Progenitor cell of endocrine pancreas (in vitro differentiated cells): ENCODE measurements at regions not wholly inside any gene's neighbourhood (a gene's known extent, or its start where the extent isn't known, plus 50 kb on each side); places are given as distances from the start of the nearest gene placed in this dataset.

ENCODE experiments used
- DNase-seq: peaks from one replicate; pipeline ENCODE4 v3.0.0; 2021; ENCODE audit warnings: low spot score; ENCODE audit not compliant: unreplicated experiment
- H3K27ac Mint-ChIP-seq: 2 replicates; pipeline ENCODE4 v1.8.0; 2021; ENCODE audit warnings: mild to moderate bottlenecking, moderate library complexity, mixed read lengths
- H3K27me3 Mint-ChIP-seq: 2 replicates; pipeline ENCODE4 v1.8.0; 2021; ENCODE audit warnings: mixed read lengths
- H3K36me3 Mint-ChIP-seq: 2 replicates; pipeline ENCODE4 v1.8.0; 2022; ENCODE audit warnings: mixed read lengths; ENCODE audit not compliant: insufficient read depth
- H3K4me1 Mint-ChIP-seq: 2 replicates; pipeline ENCODE4 v1.8.0; 2021; ENCODE audit warnings: low read depth, mixed read lengths
- H3K4me3 Mint-ChIP-seq: 2 replicates; pipeline ENCODE4 v1.8.0; 2021; ENCODE audit warnings: low read depth, mild to moderate bottlenecking, moderate library complexity, mixed read lengths
- H3K9me3 Mint-ChIP-seq: 2 replicates; pipeline ENCODE4 v1.8.0; 2021; ENCODE audit warnings: low read depth, mixed read lengths
- CTCF ChIP-seq: fragments of 200-600 bp; sonication (generic); IDR thresholded peaks from one replicate; pipeline ENCODE4 v1.5.0; 2021; ENCODE audit warnings: antibody characterized with exemption, mild to moderate bottlenecking; ENCODE audit not compliant: unreplicated experiment

- H3K27ac Mint-ChIP-seq = no peak overlapping the region
- TF ChIP-seq CTCF = no peak
- H3K9me3 Mint-ChIP-seq = peaks cover 3% of the 10 kb centered on the region
- H3K4me1 Mint-ChIP-seq = no peaks in the 10 kb centered on the region
- H3K27me3 Mint-ChIP-seq = no peaks in the 10 kb centered on the region
- no peak overlapping the region for H3K4me3 Mint-ChIP-seq
- H3K36me3 Mint-ChIP-seq = no peaks in the 10 kb centered on the region
- no peak for DNase-seq
Measured at GRCh38 chr1:67616394-67616985, 68.5 kb upstream of the GADD45A start.

GRCh38 chr1:67618285-67619018, 66.5 kb upstream of the GADD45A start:
- H3K27me3 Mint-ChIP-seq = no peaks in the 10 kb centered on the region

GRCh38 chr1:67619080-67619479, 65.9 kb upstream of the GADD45A start:
- no peak overlapping the region for H3K4me3 Mint-ChIP-seq
- no peak for TF ChIP-seq CTCF

More at GRCh38 chr1:67618285-67619018, 66.5 kb upstream of the GADD45A start:
- Mint-ChIP-seq H3K4me3 (no peak overlapping the region), H3K27ac (no peak overlapping the region), H3K4me1 (no peaks in the 10 kb centered on the region), H3K36me3 (no peaks in the 10 kb centered on the region), H3K9me3 (peaks cover 3% of the 10 kb centered on the region)
- no peak for DNase-seq
- no peak for TF ChIP-seq CTCF

GRCh38 chr1:67623906-67624305, 61.1 kb upstream of the GADD45A start:
- Mint-ChIP-seq H3K9me3 (peaks cover 4% of the 10 kb centered on the region), H3K4me1 (no peaks in the 10 kb centered on the region), H3K27me3 (peaks cover 4% of the 10 kb centered on the region), H3K27ac (no peak overlapping the region), H3K36me3 (no peaks in the 10 kb centered on the region), H3K4me3 (no peak overlapping the region)
- no peak for TF ChIP-seq CTCF
- DNase-seq = no peak

More at GRCh38 chr1:67619080-67619479, 65.9 kb upstream of the GADD45A start:
- no peaks in the 10 kb centered on the region for H3K4me1 Mint-ChIP-seq
- no peak for DNase-seq
- H3K27me3 Mint-ChIP-seq = no peaks in the 10 kb centered on the region
- peaks cover 3% of the 10 kb centered on the region for H3K9me3 Mint-ChIP-seq
- H3K27ac Mint-ChIP-seq = no peak overlapping the region
- H3K36me3 Mint-ChIP-seq = no peaks in the 10 kb centered on the region

- no peak overlapping the region for H3K27ac Mint-ChIP-seq
- H3K4me3 Mint-ChIP-seq = no peak overlapping the region
- DNase-seq = no peak
- peaks cover 4% of the 10 kb centered on the region for H3K27me3 Mint-ChIP-seq
- TF ChIP-seq CTCF = no peak
- H3K36me3 Mint-ChIP-seq = no peaks in the 10 kb centered on the region
- H3K4me1 Mint-ChIP-seq = no peaks in the 10 kb centered on the region
- peaks cover 4% of the 10 kb centered on the region for H3K9me3 Mint-ChIP-seq
Measured at GRCh38 chr1:67624680-67625079, 60.3 kb upstream of the GADD45A start.
